Lung (tissue), 11 donors: ENCODE measurements at regions not wholly inside any gene's neighbourhood (a gene's known extent, or its start where the extent isn't known, plus 50 kb on each side); places are given as distances from the start of the nearest gene placed in this dataset.

ENCODE experiments used
- ATAC-seq: fragments of 200-7000 bp; cut with Tn5 transposase; one replicate; pipeline ENCODE4 v1.9.1; 2020; ENCODE audit warnings: moderate number of reproducible peaks; ENCODE audit not compliant: insufficient read depth, low FRiP score
- DNase-seq, 3 donors: peaks; one replicate each; pipeline ENCODE4 v3.0.0-alpha.2; 2013 to 2017
- H3K27ac ChIP-seq, 2 donors: one replicate each; pipeline ENCODE4 v1.5.1; 2013; ENCODE audit warnings: mild to moderate bottlenecking in 2 of 2, moderate library complexity in 2 of 2, control low read depth in 1 of 2, inconsistent platforms in 1 of 2, low read depth in 1 of 2, low read length in 1 of 2
- H3K27me3 ChIP-seq, 3 donors: one replicate each; pipeline ENCODE4 v1.5.1; 2013; ENCODE audit warnings: low read length in 2 of 3; ENCODE audit not compliant: control insufficient read depth in 3 of 3, insufficient read depth in 3 of 3
- H3K36me3 ChIP-seq, 4 donors: one replicate each; pipeline ENCODE4 v1.5.1; 2013; ENCODE audit warnings: low read length in 4 of 4, mild to moderate bottlenecking in 1 of 4, moderate library complexity in 1 of 4; ENCODE audit not compliant: control insufficient read depth in 4 of 4, insufficient read depth in 4 of 4
- H3K4me1 ChIP-seq, 5 donors: one replicate each; pipeline ENCODE4 v1.5.1; 2013; ENCODE audit warnings: low read length in 5 of 5, mild to moderate bottlenecking in 2 of 5, moderate library complexity in 1 of 5; ENCODE audit not compliant: control insufficient read depth in 5 of 5, insufficient read depth in 5 of 5
- H3K4me3 ChIP-seq: one replicate; pipeline ENCODE4 v1.5.1; 2013; ENCODE audit warnings: mild to moderate bottlenecking, control low read depth, moderate library complexity
- H3K9ac ChIP-seq, 2 donors: one replicate each; pipeline ENCODE4 v1.5.1; 2013; ENCODE audit warnings: low read length in 2 of 2, control low read depth in 1 of 2; ENCODE audit not compliant: insufficient read depth in 1 of 2
- H3K9me3 ChIP-seq, 4 donors: one replicate each; pipeline ENCODE4 v1.5.1; 2013; ENCODE audit warnings: low read length in 3 of 4, mild to moderate bottlenecking in 1 of 4, moderate library complexity in 1 of 4; ENCODE audit not compliant: control insufficient read depth in 4 of 4, insufficient read depth in 3 of 4
- WGBS, 2 donors: extraction: QIAGEN DNeasy Blood & Tissue Kit; methylation state at CpG; one replicate each; pipeline ENCODE4 v1.1.7; 2013; 5-methylcytosine and 5-hydroxymethylcytosine counted together
- TF ChIP-seq, protein P1 (sequence below): IDR thresholded peaks from 2 replicates; pipeline ENCODE4 v1.5.1; 2012; ENCODE audit warnings: mild to moderate bottlenecking; ENCODE audit errors: control extremely low read depth, extremely low read depth
- donor health status: control.
- donor health status: control.
- donor health status: Bipolar disorder and iron deficiency.
- donor health status: healthy.
- donor health status: DM: yes; HTN: yes; CAD: no.

GRCh38 chr9:627336-627970 is 214.0 kb upstream of the DMRT1 start:
- Histone ChIP-seq H3K4me3 (no peak overlapping the region), H3K9ac (no peak overlapping the region), H3K27ac (peak overlapping the region in 1 of 2 donors; percentile 55), H3K4me1 (peaks cover 0 to 20% (median 8%) of the 10 kb centered on the region in 5 donors), H3K27me3 (no peaks in the 10 kb centered on the region), H3K36me3 (no peaks in the 10 kb centered on the region), H3K9me3 (no peaks in the 10 kb centered on the region)
- no peak for ATAC-seq
- 60 to 91% methylated on average over 2 of the region's 2 CpGs for WGBS, 2 donors
- DNase-seq: no peak
- TF ChIP-seq, protein P1, sequence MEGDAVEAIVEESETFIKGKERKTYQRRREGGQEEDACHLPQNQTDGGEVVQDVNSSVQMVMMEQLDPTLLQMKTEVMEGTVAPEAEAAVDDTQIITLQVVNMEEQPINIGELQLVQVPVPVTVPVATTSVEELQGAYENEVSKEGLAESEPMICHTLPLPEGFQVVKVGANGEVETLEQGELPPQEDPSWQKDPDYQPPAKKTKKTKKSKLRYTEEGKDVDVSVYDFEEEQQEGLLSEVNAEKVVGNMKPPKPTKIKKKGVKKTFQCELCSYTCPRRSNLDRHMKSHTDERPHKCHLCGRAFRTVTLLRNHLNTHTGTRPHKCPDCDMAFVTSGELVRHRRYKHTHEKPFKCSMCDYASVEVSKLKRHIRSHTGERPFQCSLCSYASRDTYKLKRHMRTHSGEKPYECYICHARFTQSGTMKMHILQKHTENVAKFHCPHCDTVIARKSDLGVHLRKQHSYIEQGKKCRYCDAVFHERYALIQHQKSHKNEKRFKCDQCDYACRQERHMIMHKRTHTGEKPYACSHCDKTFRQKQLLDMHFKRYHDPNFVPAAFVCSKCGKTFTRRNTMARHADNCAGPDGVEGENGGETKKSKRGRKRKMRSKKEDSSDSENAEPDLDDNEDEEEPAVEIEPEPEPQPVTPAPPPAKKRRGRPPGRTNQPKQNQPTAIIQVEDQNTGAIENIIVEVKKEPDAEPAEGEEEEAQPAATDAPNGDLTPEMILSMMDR: no peak

DNA sequence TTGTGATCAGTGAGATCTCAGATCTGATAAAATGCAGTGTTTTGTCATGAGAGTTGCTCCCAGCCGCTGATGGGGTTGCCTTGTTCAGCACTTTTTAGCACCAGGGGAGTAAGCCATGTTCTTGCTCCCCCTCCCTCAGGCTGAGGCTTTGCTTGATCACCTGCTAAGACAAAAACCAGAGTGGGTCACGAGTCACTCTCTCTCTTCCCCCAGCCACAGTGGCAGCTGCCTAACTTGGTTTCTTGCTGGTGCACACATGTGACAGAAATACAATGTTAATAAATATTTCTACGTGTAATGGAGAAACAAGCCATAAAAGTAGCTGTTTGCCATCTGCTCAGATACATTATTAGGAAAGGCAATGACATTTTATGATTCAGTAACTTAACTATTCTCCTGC is 212.4 kb upstream of the DMRT1 start:
- DNase-seq: no peak
- H3K4me1 ChIP-seq: peaks cover 0 to 20% (median 8%) of the 10 kb centered on the region in 5 donors
- no peak overlapping the region for H3K4me3 ChIP-seq
- TF ChIP-seq, protein P1: no peak
- no peak overlapping the region for H3K9ac ChIP-seq
- no peaks in the 10 kb centered on the region for H3K36me3 ChIP-seq
- WGBS, 2 donors: 33 to 73% methylated on average over 3 of the region's 3 CpGs
- H3K27me3 ChIP-seq: no peaks in the 10 kb centered on the region
- no peak for ATAC-seq
- no peak overlapping the region for H3K27ac ChIP-seq
- no peaks in the 10 kb centered on the region for H3K9me3 ChIP-seq

- Histone ChIP-seq H3K9me3 (no peaks in the 10 kb centered on the region), H3K4me1 (peaks cover 0 to 15% (median 8%) of the 10 kb centered on the region in 5 donors), H3K27me3 (no peaks in the 10 kb centered on the region), H3K27ac (no peak overlapping the region), H3K4me3 (no peak overlapping the region), H3K36me3 (no peaks in the 10 kb centered on the region), H3K9ac (no peak overlapping the region)
- DNase-seq (no peak), ATAC-seq (no peak)
- 91 to 94% methylated on average over 7 of the region's 7 CpGs for WGBS, 2 donors
- TF ChIP-seq, protein P1: no peak
Observed at GRCh38 chr9:630817-631216, 210.7 kb upstream of the DMRT1 start.

DNA sequence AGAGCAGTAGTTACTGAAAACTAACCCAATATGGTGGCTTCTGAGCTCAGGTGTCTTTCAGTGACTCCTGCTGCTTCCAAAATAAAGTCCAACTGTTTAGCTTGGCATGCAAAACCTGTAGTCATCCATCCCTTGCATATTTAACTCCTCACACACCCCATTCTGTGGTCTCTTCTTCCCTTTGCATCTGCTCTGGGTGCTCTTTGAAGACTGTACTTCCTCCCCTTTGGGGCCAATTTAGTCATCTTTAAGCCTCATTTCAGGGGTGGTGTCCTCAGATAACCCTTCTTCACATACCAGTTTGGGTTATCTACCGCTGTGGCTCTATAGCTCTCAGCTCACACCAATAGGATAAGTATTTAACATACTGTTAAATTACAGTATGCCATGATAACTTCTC is 209.9 kb upstream of the DMRT1 start:
- Histone ChIP-seq H3K36me3 (no peaks in the 10 kb centered on the region), H3K9ac (no peak overlapping the region), H3K4me1 (peaks cover 0 to 13% (median 5%) of the 10 kb centered on the region in 5 donors), H3K27me3 (no peaks in the 10 kb centered on the region), H3K4me3 (no peak overlapping the region), H3K27ac (no peak overlapping the region), H3K9me3 (no peaks in the 10 kb centered on the region)
- TF ChIP-seq, protein P1: no peak
- 46 to 63% methylated on average over 1 of the region's 1 CpG for WGBS, 2 donors
- no peak for DNase-seq
- no peak for ATAC-seq
